WTC11 (cell line): ENCODE measurements at regions not wholly inside any gene's neighbourhood (a gene's known extent, or its start where the extent isn't known, plus 50 kb on each side); places are given as distances from the start of the nearest gene placed in this dataset.
"Not testable (repeated sequence)": the region's sequence is repeated elsewhere in the genome, so short reads cannot be mapped to it uniquely, and the experiment has no call there.

ENCODE experiments used
- ATAC-seq: fragments of 200-7000 bp; cut with Tn5 transposase; 2 replicates; pipeline ENCODE4 v1.10.0; 2021; ENCODE audit warnings: mild to moderate bottlenecking, moderate library complexity
- CTCF ChIA-PET: fragments of 300-600 bp; sonication (Branson Sonifier 250); formaldehyde crosslinking; loops from one replicate; lab custom pipeline; 2021; ENCODE audit warnings: antibody characterized with exemption; lab: Charles Lee
- POLR2A ChIA-PET: fragments of 350-600 bp; sonication (Branson Sonifier 250); formaldehyde crosslinking; loops from one replicate; lab custom pipeline; 2021; ENCODE audit warnings: antibody characterized with exemption; lab: Charles Lee
- DNase-seq: peaks from one replicate; pipeline ENCODE4 v3.0.0; 2021; ENCODE audit warnings: low spot score
- H3K27ac Mint-ChIP-seq: 2 replicates; pipeline ENCODE4 v1.8.0; 2021; ENCODE audit warnings: mixed read lengths
- H3K27me3 Mint-ChIP-seq: 2 replicates; pipeline ENCODE4 v1.8.0; 2021; ENCODE audit warnings: low read depth, mild to moderate bottlenecking, moderate library complexity, mixed read lengths
- H3K36me3 Mint-ChIP-seq: 2 replicates; pipeline ENCODE4 v1.8.0; 2021; ENCODE audit warnings: mixed read lengths
- H3K4me1 Mint-ChIP-seq: 2 replicates; pipeline ENCODE4 v1.8.0; 2022; ENCODE audit warnings: mixed read lengths
- H3K4me3 Mint-ChIP-seq: 2 replicates; pipeline ENCODE4 v1.8.0; 2021; ENCODE audit warnings: mild to moderate bottlenecking, moderate library complexity, mixed read lengths
- H3K9me3 Mint-ChIP-seq: 2 replicates; pipeline ENCODE4 v1.8.0; 2021; ENCODE audit warnings: mixed read lengths
- AFF4 ChIP-seq: sonication (generic); formaldehyde crosslinking; IDR thresholded peaks from 2 replicates; pipeline ENCODE4 v1.8.1; 2023; ENCODE audit warnings: mild to moderate bottlenecking, missing genetic modification reagents, borderline replicate concordance
- E2F5 ChIP-seq: sonication (generic); formaldehyde crosslinking; IDR thresholded peaks from 2 replicates; pipeline ENCODE4 v1.8.1; 2022; ENCODE audit warnings: mild to moderate bottlenecking, moderate library complexity, missing genetic modification reagents
- FOXP1 ChIP-seq: sonication (generic); formaldehyde crosslinking; IDR thresholded peaks from 2 replicates; pipeline ENCODE4 v1.8.0; 2022; ENCODE audit warnings: missing genetic modification reagents, mild to moderate bottlenecking, moderate library complexity, borderline replicate concordance
- HMGA2 ChIP-seq: fragments of 250-450 bp; sonication (Bioruptor Pico); IDR thresholded peaks from 2 replicates; pipeline ENCODE4 v1.4.0; 2021; ENCODE audit warnings: mild to moderate bottlenecking, moderate library complexity
- MYBL2 ChIP-seq: sonication (generic); formaldehyde crosslinking; IDR thresholded peaks from 2 replicates; pipeline ENCODE4 v1.8.1; 2023; ENCODE audit warnings: mild to moderate bottlenecking, moderate library complexity, missing genetic modification reagents
- NR2C2 ChIP-seq: sonication (generic); formaldehyde crosslinking; IDR thresholded peaks from 2 replicates; pipeline ENCODE4 v1.8.0; 2022; ENCODE audit warnings: mild to moderate bottlenecking, missing genetic modification reagents
- SMAD4 ChIP-seq: sonication (generic); formaldehyde crosslinking; IDR thresholded peaks from 2 replicates; pipeline ENCODE4 v1.8.0; 2022; ENCODE audit warnings: mild to moderate bottlenecking, missing genetic modification reagents
- ZNF138 ChIP-seq: sonication (generic); formaldehyde crosslinking; conservative IDR thresholded peaks from 2 replicates; pipeline ENCODE4 v1.8.1; 2022; ENCODE audit warnings: mild to moderate bottlenecking, moderate library complexity, missing genetic modification reagents
- ZNF671 ChIP-seq: fragments of 250-450 bp; sonication (Bioruptor Pico); IDR thresholded peaks from 2 replicates; pipeline ENCODE4 v1.8.0; 2021; ENCODE audit warnings: mild to moderate bottlenecking
- ZSCAN18 ChIP-seq: fragments of 250-450 bp; sonication (Bioruptor Pico); IDR thresholded peaks from 2 replicates; pipeline ENCODE4 v2.1.2; 2022; ENCODE audit warnings: mild to moderate bottlenecking, moderate library complexity
- TF ChIP-seq, protein P1 (sequence below): sonication (generic); formaldehyde crosslinking; IDR thresholded peaks from 2 replicates; pipeline ENCODE4 v1.8.1; 2023; ENCODE audit warnings: mild to moderate bottlenecking, missing genetic modification reagents
- TF ChIP-seq, protein P2 (sequence below): sonication (generic); formaldehyde crosslinking; IDR thresholded peaks from 2 replicates; pipeline ENCODE4 v1.8.0; 2023; ENCODE audit warnings: mild to moderate bottlenecking, missing genetic modification reagents
- TF ChIP-seq, protein P3 (sequence below): fragments of 250-450 bp; sonication (Bioruptor Pico); IDR thresholded peaks from 2 replicates; pipeline ENCODE4 v1.8.0; 2021; ENCODE audit warnings: mild to moderate bottlenecking

GRCh38 chrY:7326296-7327246, 415.0 kb upstream of the AMELY start:
- Mint-ChIP-seq H3K4me3 (no peak overlapping the region), H3K27ac (no peak overlapping the region), H3K36me3 (no peaks in the 10 kb centered on the region), H3K4me1 (no peaks in the 10 kb centered on the region), H3K27me3 (no peaks in the 10 kb centered on the region), H3K9me3 (no peaks in the 10 kb centered on the region)
- no peak for TF ChIP-seq ZNF138 (CRISPR knock-in tag)
- TF ChIP-seq AFF4 (CRISPR knock-in tag) = no peak
- no peak for TF ChIP-seq HMGA2 (CRISPR knock-in tag)
- TF ChIP-seq, protein P1, sequence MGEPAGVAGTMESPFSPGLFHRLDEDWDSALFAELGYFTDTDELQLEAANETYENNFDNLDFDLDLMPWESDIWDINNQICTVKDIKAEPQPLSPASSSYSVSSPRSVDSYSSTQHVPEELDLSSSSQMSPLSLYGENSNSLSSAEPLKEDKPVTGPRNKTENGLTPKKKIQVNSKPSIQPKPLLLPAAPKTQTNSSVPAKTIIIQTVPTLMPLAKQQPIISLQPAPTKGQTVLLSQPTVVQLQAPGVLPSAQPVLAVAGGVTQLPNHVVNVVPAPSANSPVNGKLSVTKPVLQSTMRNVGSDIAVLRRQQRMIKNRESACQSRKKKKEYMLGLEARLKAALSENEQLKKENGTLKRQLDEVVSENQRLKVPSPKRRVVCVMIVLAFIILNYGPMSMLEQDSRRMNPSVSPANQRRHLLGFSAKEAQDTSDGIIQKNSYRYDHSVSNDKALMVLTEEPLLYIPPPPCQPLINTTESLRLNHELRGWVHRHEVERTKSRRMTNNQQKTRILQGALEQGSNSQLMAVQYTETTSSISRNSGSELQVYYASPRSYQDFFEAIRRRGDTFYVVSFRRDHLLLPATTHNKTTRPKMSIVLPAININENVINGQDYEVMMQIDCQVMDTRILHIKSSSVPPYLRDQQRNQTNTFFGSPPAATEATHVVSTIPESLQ (CRISPR knock-in tag) = no peak
- TF ChIP-seq MYBL2 (CRISPR knock-in tag) = no peak
- TF ChIP-seq NR2C2 (CRISPR knock-in tag) = no peak
- no peak for TF ChIP-seq SMAD4 (CRISPR knock-in tag)
- TF ChIP-seq FOXP1 (CRISPR knock-in tag) = no peak
- no peak for TF ChIP-seq E2F5 (CRISPR knock-in tag)
- ATAC-seq (no peak), DNase-seq (no peak)
- ChIA-PET POLR2A (no interaction called here), CTCF (no interaction called here)

- H3K9me3 Mint-ChIP-seq = no peaks in the 10 kb centered on the region
- H3K36me3 Mint-ChIP-seq = no peaks in the 10 kb centered on the region
- no peaks in the 10 kb centered on the region for H3K4me1 Mint-ChIP-seq
- ChIA-PET POLR2A (no interaction called here), CTCF (no interaction called here)
- no peak for TF ChIP-seq ZSCAN18 (CRISPR knock-in tag)
- no peak for DNase-seq
- no peaks in the 10 kb centered on the region for H3K27me3 Mint-ChIP-seq
- no peak for ATAC-seq
- H3K27ac Mint-ChIP-seq = no peak overlapping the region
- no peak overlapping the region for H3K4me3 Mint-ChIP-seq
These were observed 414.0 kb upstream of the AMELY start for GRCh38 chrY:7325531-7325930.

GRCh38 chrY:7320751-7321150, 409.2 kb upstream of the AMELY start:
- no peaks in the 10 kb centered on the region for H3K9me3 Mint-ChIP-seq
- TF ChIP-seq, protein P2, sequence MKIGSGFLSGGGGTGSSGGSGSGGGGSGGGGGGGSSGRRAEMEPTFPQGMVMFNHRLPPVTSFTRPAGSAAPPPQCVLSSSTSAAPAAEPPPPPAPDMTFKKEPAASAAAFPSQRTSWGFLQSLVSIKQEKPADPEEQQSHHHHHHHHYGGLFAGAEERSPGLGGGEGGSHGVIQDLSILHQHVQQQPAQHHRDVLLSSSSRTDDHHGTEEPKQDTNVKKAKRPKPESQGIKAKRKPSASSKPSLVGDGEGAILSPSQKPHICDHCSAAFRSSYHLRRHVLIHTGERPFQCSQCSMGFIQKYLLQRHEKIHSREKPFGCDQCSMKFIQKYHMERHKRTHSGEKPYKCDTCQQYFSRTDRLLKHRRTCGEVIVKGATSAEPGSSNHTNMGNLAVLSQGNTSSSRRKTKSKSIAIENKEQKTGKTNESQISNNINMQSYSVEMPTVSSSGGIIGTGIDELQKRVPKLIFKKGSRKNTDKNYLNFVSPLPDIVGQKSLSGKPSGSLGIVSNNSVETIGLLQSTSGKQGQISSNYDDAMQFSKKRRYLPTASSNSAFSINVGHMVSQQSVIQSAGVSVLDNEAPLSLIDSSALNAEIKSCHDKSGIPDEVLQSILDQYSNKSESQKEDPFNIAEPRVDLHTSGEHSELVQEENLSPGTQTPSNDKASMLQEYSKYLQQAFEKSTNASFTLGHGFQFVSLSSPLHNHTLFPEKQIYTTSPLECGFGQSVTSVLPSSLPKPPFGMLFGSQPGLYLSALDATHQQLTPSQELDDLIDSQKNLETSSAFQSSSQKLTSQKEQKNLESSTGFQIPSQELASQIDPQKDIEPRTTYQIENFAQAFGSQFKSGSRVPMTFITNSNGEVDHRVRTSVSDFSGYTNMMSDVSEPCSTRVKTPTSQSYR (CRISPR knock-in tag) = no peak
- TF ChIP-seq ZNF671 (CRISPR knock-in tag) = no peak
- TF ChIP-seq, protein P3, sequence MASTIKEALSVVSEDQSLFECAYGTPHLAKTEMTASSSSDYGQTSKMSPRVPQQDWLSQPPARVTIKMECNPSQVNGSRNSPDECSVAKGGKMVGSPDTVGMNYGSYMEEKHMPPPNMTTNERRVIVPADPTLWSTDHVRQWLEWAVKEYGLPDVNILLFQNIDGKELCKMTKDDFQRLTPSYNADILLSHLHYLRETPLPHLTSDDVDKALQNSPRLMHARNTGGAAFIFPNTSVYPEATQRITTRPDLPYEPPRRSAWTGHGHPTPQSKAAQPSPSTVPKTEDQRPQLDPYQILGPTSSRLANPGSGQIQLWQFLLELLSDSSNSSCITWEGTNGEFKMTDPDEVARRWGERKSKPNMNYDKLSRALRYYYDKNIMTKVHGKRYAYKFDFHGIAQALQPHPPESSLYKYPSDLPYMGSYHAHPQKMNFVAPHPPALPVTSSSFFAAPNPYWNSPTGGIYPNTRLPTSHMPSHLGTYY (CRISPR knock-in tag) = no peak
- TF ChIP-seq, all 79 proteins: peak for 0
- no peaks in the 10 kb centered on the region for H3K27me3 Mint-ChIP-seq
- ATAC-seq (no peak), DNase-seq (no peak)
- no peak overlapping the region for H3K27ac Mint-ChIP-seq
- no peak overlapping the region for H3K4me3 Mint-ChIP-seq
- POLR2A ChIA-PET = no interaction called here
- CTCF ChIA-PET = no interaction called here
- H3K4me1 Mint-ChIP-seq = no peaks in the 10 kb centered on the region
- H3K36me3 Mint-ChIP-seq = no peaks in the 10 kb centered on the region

DNA sequence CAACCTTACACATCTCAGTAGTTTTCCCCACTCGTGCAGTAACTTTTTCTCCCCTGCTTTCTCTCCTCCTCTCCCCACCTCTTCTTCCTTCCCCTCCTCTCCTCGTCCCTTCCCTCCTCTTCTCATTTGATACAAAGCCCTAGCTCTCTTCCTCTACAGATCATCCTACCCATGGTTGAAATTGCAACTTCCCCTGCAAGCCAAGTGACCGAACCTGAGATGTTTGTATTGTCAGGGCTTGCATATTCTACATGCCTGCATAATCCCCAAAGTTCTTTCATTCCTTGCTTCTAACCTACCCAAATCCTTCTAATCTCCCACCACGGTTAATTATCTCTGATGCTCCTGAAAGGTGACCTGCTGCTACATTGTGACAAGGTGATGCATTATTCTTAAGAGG, 408.6 kb upstream of the AMELY start:
- H3K9me3 Mint-ChIP-seq, POLR2A ChIA-PET, H3K27ac Mint-ChIP-seq, H3K36me3 Mint-ChIP-seq, DNase-seq, H3K27me3 Mint-ChIP-seq, H3K4me3 Mint-ChIP-seq, ATAC-seq, CTCF ChIA-PET, H3K4me1 Mint-ChIP-seq: not testable (repeated sequence)
